ENCODE measurements at regions not wholly inside any gene's neighbourhood (a gene's known extent, or its start where the extent isn't known, plus 50 kb on each side); places are given as distances from the start of the nearest gene placed in this dataset.
"Not testable (repeated sequence)": the region's sequence is repeated elsewhere in the genome, so short reads cannot be mapped to it uniquely, and the experiment has no call there.

- DNase-seq (ENCODE audit: low read depth, low spot score) = no peak
These were observed 135.4 kb downstream of the PPP1R3A start for GRCh38 chr7:113783403-113783802.

GRCh38 chr7:113775804-113776203, 143.0 kb downstream of the PPP1R3A start:
- DNase-seq (ENCODE audit: low read depth, low spot score) = no peak

- no peak for DNase-seq (ENCODE audit: low read depth, low spot score)
These were observed 143.4 kb downstream of the PPP1R3A start for GRCh38 chr7:113775401-113775800.

GRCh38 chr7:113774182-113774807, 144.5 kb downstream of the PPP1R3A start:
- DNase-seq (ENCODE audit: low read depth, low spot score) = no peak

- no peak for DNase-seq (ENCODE audit: low read depth, low spot score)
These were observed 148.6 kb downstream of the PPP1R3A start for GRCh38 chr7:113770146-113770738.

- DNase-seq (ENCODE audit: low read depth, low spot score) = no peak
These were observed 150.4 kb downstream of the PPP1R3A start for GRCh38 chr7:113768387-113768786.

- DNase-seq (ENCODE audit: low read depth, low spot score) = no peak
These were observed 154.3 kb downstream of the PPP1R3A start for GRCh38 chr7:113764401-113765035.

GRCh38 chr7:113763226-113763625, 155.6 kb downstream of the PPP1R3A start:
- DNase-seq (ENCODE audit: low read depth, low spot score) = no peak

- no peak for DNase-seq (ENCODE audit: low read depth, low spot score)
These were observed 162.6 kb downstream of the PPP1R3A start for GRCh38 chr7:113756250-113756649.

GRCh38 chr7:113752689-113753088, 166.1 kb downstream of the PPP1R3A start:
- no peak for DNase-seq (ENCODE audit: low read depth, low spot score)

- no peak for DNase-seq (ENCODE audit: low read depth, low spot score)
These were observed 166.5 kb downstream of the PPP1R3A start for GRCh38 chr7:113752289-113752688.

GRCh38 chr7:113751547-113751946, 167.3 kb downstream of the PPP1R3A start:
- DNase-seq (ENCODE audit: low read depth, low spot score) = no peak

- not testable (repeated sequence) for DNase-seq (ENCODE audit: low read depth, low spot score)
These were observed 170.4 kb downstream of the PPP1R3A start for GRCh38 chr7:113748385-113748784.

GRCh38 chr7:113742946-113743431, 175.8 kb downstream of the PPP1R3A start:
- DNase-seq (ENCODE audit: low read depth, low spot score) = not testable (repeated sequence)

GRCh38 chr7:113742377-113742776, 176.4 kb downstream of the PPP1R3A start:
- DNase-seq (ENCODE audit: low read depth, low spot score) = no peak

- DNase-seq (ENCODE audit: low read depth, low spot score) = no peak
These were observed 187.2 kb downstream of the PPP1R3A start for GRCh38 chr7:113731571-113731970.

GRCh38 chr7:113730309-113730955, 188.4 kb downstream of the PPP1R3A start:
- DNase-seq (ENCODE audit: low read depth, low spot score) = no peak

GRCh38 chr7:113727486-113727885, 191.3 kb downstream of the PPP1R3A start:
- DNase-seq (ENCODE audit: low read depth, low spot score) = no peak

GRCh38 chr7:113722006-113722405, 196.8 kb downstream of the PPP1R3A start:
- DNase-seq (ENCODE audit: low read depth, low spot score) = no peak

GRCh38 chr7:113717739-113718138, 201.1 kb downstream of the PPP1R3A start:
- DNase-seq (ENCODE audit: low read depth, low spot score) = no peak

GRCh38 chr7:113715981-113716856, 202.6 kb downstream of the PPP1R3A start:
- DNase-seq (ENCODE audit: low read depth, low spot score) = no peak

Data from activated naive CD8-positive, alpha-beta T cell treated with anti-CD3 and anti-CD28 coated beads, Interleukin-2, amount 50 U/mL, for 16 hours (primary cell).